GM23338 (cell line): ENCODE measurements at regions not wholly inside any gene's neighbourhood (a gene's known extent, or its start where the extent isn't known, plus 50 kb on each side); places are given as distances from the start of the nearest gene placed in this dataset.

Experiments
- CREB1 ChIP-seq: fragments of 250-450 bp; sonication (Bioruptor Pico); IDR thresholded peaks from 2 replicates; pipeline ENCODE4 v1.5.0; 2020; ENCODE audit warnings: low read depth, mild to moderate bottlenecking, moderate library complexity
- EZH2 ChIP-seq: fragments of 200-600 bp; sonication (generic); IDR thresholded peaks from one replicate; pipeline ENCODE4 v1.8.0; 2017; ENCODE audit warnings: antibody characterized with exemption, mild to moderate bottlenecking, low read depth; ENCODE audit not compliant: unreplicated experiment
- EZH2phosphoT487 ChIP-seq: fragments of 200-600 bp; sonication (generic); IDR thresholded peaks from one replicate; pipeline ENCODE4 v1.8.1; 2018; ENCODE audit warnings: antibody characterized with exemption; ENCODE audit not compliant: unreplicated experiment
- JUNB ChIP-seq: IDR thresholded peaks from one replicate; pipeline ENCODE4 v1.6.1; 2016; ENCODE audit warnings: antibody characterized with exemption; ENCODE audit not compliant: unreplicated experiment
- POLR2AphosphoS5 ChIP-seq: IDR thresholded peaks from 2 replicates; pipeline ENCODE4 v1.6.1; 2016; ENCODE audit warnings: antibody characterized with exemption, low read depth
- STAT1 ChIP-seq: IDR thresholded peaks from one replicate; pipeline ENCODE4 v1.6.1; 2016; ENCODE audit warnings: antibody characterized with exemption; ENCODE audit not compliant: unreplicated experiment
- ZNF114 ChIP-seq: fragments of 250-450 bp; sonication (Bioruptor Pico); IDR thresholded peaks from 2 replicates; pipeline ENCODE4 v1.5.0; 2020; ENCODE audit warnings: mild to moderate bottlenecking, moderate library complexity
- ZNF331 ChIP-seq: fragments of 250-450 bp; sonication (Bioruptor Pico); IDR thresholded peaks from 2 replicates; pipeline ENCODE4 v1.5.0; 2020; ENCODE audit warnings: low read depth, mild to moderate bottlenecking, moderate library complexity
- TF ChIP-seq, protein P1 (sequence below): IDR thresholded peaks from one replicate; pipeline ENCODE4 v1.6.1; 2018; ENCODE audit warnings: antibody characterized with exemption; ENCODE audit not compliant: unreplicated experiment
- TF ChIP-seq, protein P2 (sequence below), 2 experiments: fragments of 200-600 bp in 1 of 2; sonication (generic) in 1 of 2; conservative IDR thresholded peaks; 2 replicates each; pipeline versions ENCODE4 v1.5.1 to v1.6.1; 2016 to 2017; ENCODE audit warnings: antibody characterized with exemption in 2 of 2, low read depth in 2 of 2, mild to moderate bottlenecking in 2 of 2, moderate library complexity in 1 of 2

DNA sequence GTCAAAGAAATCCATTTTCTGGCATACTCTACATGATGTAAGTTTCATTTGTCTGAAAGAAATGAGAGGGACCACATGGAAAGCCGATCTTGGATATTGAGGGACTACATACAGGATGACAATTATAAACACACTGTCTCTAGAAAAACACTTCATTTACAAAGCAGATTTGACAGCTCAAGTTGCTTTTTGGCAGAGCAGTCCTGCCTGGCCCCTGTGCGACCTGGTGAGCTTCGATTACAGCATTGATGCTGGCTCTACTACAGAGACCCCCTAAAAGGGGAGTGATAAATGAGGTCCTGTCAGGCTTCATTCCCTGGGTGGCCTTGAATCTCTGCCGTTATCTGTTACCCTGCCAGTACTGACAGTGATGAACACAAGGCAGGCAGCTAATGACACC is 215.2 kb upstream of the NOCT start:
- TF ChIP-seq, protein P1, sequence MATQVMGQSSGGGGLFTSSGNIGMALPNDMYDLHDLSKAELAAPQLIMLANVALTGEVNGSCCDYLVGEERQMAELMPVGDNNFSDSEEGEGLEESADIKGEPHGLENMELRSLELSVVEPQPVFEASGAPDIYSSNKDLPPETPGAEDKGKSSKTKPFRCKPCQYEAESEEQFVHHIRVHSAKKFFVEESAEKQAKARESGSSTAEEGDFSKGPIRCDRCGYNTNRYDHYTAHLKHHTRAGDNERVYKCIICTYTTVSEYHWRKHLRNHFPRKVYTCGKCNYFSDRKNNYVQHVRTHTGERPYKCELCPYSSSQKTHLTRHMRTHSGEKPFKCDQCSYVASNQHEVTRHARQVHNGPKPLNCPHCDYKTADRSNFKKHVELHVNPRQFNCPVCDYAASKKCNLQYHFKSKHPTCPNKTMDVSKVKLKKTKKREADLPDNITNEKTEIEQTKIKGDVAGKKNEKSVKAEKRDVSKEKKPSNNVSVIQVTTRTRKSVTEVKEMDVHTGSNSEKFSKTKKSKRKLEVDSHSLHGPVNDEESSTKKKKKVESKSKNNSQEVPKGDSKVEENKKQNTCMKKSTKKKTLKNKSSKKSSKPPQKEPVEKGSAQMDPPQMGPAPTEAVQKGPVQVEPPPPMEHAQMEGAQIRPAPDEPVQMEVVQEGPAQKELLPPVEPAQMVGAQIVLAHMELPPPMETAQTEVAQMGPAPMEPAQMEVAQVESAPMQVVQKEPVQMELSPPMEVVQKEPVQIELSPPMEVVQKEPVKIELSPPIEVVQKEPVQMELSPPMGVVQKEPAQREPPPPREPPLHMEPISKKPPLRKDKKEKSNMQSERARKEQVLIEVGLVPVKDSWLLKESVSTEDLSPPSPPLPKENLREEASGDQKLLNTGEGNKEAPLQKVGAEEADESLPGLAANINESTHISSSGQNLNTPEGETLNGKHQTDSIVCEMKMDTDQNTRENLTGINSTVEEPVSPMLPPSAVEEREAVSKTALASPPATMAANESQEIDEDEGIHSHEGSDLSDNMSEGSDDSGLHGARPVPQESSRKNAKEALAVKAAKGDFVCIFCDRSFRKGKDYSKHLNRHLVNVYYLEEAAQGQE, result no peak
- TF ChIP-seq, protein P2, sequence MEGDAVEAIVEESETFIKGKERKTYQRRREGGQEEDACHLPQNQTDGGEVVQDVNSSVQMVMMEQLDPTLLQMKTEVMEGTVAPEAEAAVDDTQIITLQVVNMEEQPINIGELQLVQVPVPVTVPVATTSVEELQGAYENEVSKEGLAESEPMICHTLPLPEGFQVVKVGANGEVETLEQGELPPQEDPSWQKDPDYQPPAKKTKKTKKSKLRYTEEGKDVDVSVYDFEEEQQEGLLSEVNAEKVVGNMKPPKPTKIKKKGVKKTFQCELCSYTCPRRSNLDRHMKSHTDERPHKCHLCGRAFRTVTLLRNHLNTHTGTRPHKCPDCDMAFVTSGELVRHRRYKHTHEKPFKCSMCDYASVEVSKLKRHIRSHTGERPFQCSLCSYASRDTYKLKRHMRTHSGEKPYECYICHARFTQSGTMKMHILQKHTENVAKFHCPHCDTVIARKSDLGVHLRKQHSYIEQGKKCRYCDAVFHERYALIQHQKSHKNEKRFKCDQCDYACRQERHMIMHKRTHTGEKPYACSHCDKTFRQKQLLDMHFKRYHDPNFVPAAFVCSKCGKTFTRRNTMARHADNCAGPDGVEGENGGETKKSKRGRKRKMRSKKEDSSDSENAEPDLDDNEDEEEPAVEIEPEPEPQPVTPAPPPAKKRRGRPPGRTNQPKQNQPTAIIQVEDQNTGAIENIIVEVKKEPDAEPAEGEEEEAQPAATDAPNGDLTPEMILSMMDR (conservative IDR thresholded peaks at IDR 0.05; ENCODE audit: low read depth in 2 of 2), result no peak
- TF ChIP-seq POLR2AphosphoS5 (no peak), CREB1 (CRISPR knock-in tag) (no peak), EZH2 (no peak), JUNB (no peak), ZNF114 (CRISPR knock-in tag) (no peak), STAT1 (no peak), EZH2phosphoT487 (no peak), ZNF331 (CRISPR knock-in tag) (no peak)
